Right lobe of liver (tissue), 6 donors: ENCODE measurements at regions not wholly inside any gene's neighbourhood (a gene's known extent, or its start where the extent isn't known, plus 50 kb on each side); places are given as distances from the start of the nearest gene placed in this dataset.

ENCODE experiments used
- ATAC-seq, 4 donors: fragments of 200-7000 bp; cut with Tn5 transposase; one replicate each; pipeline ENCODE4 v1.9.1; 2020; ENCODE audit warnings: mild to moderate bottlenecking in 4 of 4, moderate library complexity in 4 of 4
- DNase-seq, 3 donors: peaks; one replicate each; pipeline ENCODE4 v3.0.0-alpha.2; 2020
- H3K27ac ChIP-seq, 3 donors: fragments of 200-600 bp; one replicate each; pipeline ENCODE4 v1.8.0; 2022
- H3K27me3 ChIP-seq, 2 donors: fragments of 200-600 bp; one replicate each; pipeline ENCODE4 v1.8.0; 2022
- H3K36me3 ChIP-seq, 4 donors: fragments of 200-600 bp; sonication (generic) in 1 of 4; one replicate each; pipeline versions ENCODE4 v1.5.1 to v1.8.0; 2017 to 2022; ENCODE audit warnings: control low read depth in 1 of 4
- H3K4me1 ChIP-seq, 4 donors: fragments of 200-600 bp; sonication (generic) in 1 of 4; one replicate each; pipeline versions ENCODE4 v1.5.1 to v1.8.0; 2017 to 2022; ENCODE audit warnings: control low read depth in 1 of 4
- H3K4me3 ChIP-seq, 3 donors: fragments of 200-600 bp; one replicate each; pipeline ENCODE4 v1.8.0; 2022
- H3K9me3 ChIP-seq, 4 donors: fragments of 200-600 bp; sonication (generic) in 1 of 4; one replicate each; pipeline versions ENCODE4 v1.5.1 to v1.8.0; 2017 to 2022; ENCODE audit warnings: control low read depth in 1 of 4
- POLR2A ChIP-seq: fragments of 450-650 bp; IDR thresholded peaks from one replicate; pipeline ENCODE4 v1.6.1; 2017; ENCODE audit warnings: antibody characterized with exemption, mild to moderate bottlenecking
- WGBS: methylation state at CpG from one replicate; pipeline ENCODE4 v1.1.6; 2018; ENCODE audit warnings: low coverage, low lambda C conversion rate; ENCODE audit not compliant: insufficient coverage; ENCODE audit errors: missing lambda C conversion rate; 5-methylcytosine and 5-hydroxymethylcytosine counted together
- intact Hi-C, 2 donors: fragments of 100-400 bp; cut with DNase I; formaldehyde crosslinking; loops; one replicate each; pipeline versions ENCODE4 v1.11.2 to v1.14.1; 2022
- TF ChIP-seq, protein P1 (sequence below), 4 donors: fragments of 200-600 bp in 3 of 4; fragments of 450-650 bp in 1 of 4; IDR thresholded peaks; one replicate each; pipeline versions ENCODE4 v1.5.1 to v1.8.0; 2016 to 2022; ENCODE audit warnings: antibody characterized with exemption in 4 of 4, mild to moderate bottlenecking in 2 of 4
- donor health status: DM: no; HTN: yes; CAD: no.
- donor health status: DM: no; HTN: no; CAD: no.
- donor health status: DM: no; HTN: no; CAD: no.
- donor health status: DM: no; HTN: yes; CAD: no.
- donor health status: DM: no; HTN: yes; CAD: no.

DNA sequence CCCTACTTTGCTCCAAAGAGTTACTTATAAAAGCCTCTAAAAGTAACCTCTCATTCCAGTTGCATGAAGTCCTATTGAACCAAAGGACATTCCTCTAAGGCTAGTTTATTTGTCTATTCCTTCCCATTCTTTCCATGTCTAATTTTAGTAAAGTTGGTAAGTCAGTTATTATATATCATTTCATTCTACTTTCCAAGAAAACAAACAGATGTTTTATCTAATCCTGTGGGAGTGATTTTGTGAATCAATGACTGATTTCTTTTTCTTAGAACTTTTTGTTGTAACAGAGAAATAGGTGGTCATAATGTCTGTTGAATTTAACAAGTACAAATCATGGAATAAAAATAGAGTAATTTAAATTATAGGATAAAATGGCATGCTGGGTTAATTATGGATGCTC lies 286.3 kb downstream of the FSIP2 start:
- Histone ChIP-seq H3K9me3 (no peaks in the 10 kb centered on the region), H3K36me3 (no peaks in the 10 kb centered on the region), H3K4me1 (no peaks in the 10 kb centered on the region), H3K4me3 (no peak overlapping the region), H3K27ac (no peak overlapping the region), H3K27me3 (no peaks in the 10 kb centered on the region)
- TF ChIP-seq POLR2A = no peak
- TF ChIP-seq, protein P1, sequence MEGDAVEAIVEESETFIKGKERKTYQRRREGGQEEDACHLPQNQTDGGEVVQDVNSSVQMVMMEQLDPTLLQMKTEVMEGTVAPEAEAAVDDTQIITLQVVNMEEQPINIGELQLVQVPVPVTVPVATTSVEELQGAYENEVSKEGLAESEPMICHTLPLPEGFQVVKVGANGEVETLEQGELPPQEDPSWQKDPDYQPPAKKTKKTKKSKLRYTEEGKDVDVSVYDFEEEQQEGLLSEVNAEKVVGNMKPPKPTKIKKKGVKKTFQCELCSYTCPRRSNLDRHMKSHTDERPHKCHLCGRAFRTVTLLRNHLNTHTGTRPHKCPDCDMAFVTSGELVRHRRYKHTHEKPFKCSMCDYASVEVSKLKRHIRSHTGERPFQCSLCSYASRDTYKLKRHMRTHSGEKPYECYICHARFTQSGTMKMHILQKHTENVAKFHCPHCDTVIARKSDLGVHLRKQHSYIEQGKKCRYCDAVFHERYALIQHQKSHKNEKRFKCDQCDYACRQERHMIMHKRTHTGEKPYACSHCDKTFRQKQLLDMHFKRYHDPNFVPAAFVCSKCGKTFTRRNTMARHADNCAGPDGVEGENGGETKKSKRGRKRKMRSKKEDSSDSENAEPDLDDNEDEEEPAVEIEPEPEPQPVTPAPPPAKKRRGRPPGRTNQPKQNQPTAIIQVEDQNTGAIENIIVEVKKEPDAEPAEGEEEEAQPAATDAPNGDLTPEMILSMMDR (IDR thresholded peaks at IDR 0.05) = no peak
- intact Hi-C loops = no loop called here
- DNase-seq = no peak
- ATAC-seq = no peak

DNA sequence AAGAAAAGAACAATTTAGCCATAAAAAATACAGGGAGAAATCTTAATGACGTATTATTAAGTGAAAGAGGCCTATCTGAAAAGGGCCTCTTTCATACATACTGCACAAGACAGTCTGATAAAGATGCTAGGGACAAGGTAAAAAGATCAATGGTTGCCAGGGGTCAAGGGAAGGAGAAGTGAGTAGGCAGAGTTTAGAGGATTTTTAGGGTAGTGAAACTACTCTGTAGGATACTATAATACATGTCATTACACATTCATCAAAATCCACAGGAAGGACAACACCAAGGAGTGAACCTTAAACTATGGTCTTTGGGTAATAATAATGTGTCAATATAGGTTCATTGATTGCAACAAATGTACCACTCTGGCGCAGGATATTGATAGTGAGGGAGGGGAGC lies 289.3 kb downstream of the FSIP2 start:
- intact Hi-C loops = no loop called here
- no peaks in the 10 kb centered on the region for H3K36me3 ChIP-seq
- ATAC-seq (no peak), DNase-seq (no peak)
- H3K27me3 ChIP-seq = no peaks in the 10 kb centered on the region
- no peaks in the 10 kb centered on the region for H3K9me3 ChIP-seq
- no peak overlapping the region for H3K4me3 ChIP-seq
- H3K4me1 ChIP-seq = no peaks in the 10 kb centered on the region
- H3K27ac ChIP-seq = no peak overlapping the region
- WGBS = 91% methylated on average over 2 of the region's 2 CpGs
- TF ChIP-seq, protein P1 (IDR thresholded peaks at IDR 0.05) = no peak
- TF ChIP-seq POLR2A = no peak

DNA sequence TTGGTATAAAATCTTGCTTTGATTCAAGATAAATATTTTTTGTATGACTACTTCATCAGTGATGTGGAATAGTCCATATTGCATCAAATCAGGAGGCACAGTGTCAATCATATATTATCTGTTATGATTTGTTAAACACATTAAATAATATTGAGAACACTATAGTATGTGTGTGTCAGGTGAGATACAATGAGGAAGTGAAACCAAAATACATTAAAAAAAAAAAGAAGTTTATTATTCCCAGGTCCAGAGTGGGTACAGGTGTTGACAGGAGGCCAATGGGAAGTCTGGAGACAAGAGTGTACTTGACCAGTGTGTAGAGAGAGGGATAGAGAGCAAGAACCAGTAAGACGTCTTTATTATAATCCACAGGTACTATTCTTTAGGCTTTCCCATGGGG lies 292.6 kb downstream of the FSIP2 start:
- no peak for TF ChIP-seq POLR2A
- TF ChIP-seq, protein P1 (IDR thresholded peaks at IDR 0.05) = no peak
- H3K36me3 ChIP-seq = no peaks in the 10 kb centered on the region
- no peaks in the 10 kb centered on the region for H3K9me3 ChIP-seq
- DNase-seq (no peak), ATAC-seq (no peak)
- no peaks in the 10 kb centered on the region for H3K4me1 ChIP-seq
- WGBS = 78% methylated on average over 1 of the region's 1 CpG
- H3K27ac ChIP-seq = no peak overlapping the region
- H3K4me3 ChIP-seq = no peak overlapping the region
- H3K27me3 ChIP-seq = no peaks in the 10 kb centered on the region
- intact Hi-C loops = no loop called here

DNA sequence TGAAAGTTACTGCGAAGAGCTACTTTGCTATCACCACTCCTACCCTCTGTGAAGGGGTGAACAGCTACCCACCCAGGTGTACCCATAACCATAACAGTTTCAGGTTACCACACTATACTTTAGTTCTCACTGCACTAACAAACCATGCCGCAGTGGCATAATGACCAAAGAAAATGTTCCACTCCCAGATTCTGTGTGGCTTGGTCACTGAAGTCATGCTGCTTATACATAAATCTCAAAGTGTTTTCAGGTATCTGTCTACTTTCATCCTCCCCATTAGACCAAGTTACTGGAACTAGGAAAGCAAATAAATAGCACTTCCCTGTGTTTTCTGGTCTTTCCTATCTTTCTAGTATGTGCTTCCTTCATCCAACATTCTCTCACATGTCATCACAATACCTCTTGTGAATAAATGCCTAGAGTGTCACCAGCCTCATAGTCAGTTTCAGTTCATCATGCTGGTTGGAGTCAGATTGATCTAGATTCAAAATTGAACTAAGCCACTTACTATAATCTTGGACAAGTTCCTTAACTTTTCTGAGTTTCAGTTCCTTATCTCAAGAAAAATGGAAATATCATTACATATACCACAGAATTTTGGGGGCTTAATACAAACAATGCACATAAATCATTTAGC lies 293.6 kb downstream of the FSIP2 start:
- Histone ChIP-seq H3K9me3 (no peaks in the 10 kb centered on the region), H3K27me3 (no peaks in the 10 kb centered on the region), H3K36me3 (no peaks in the 10 kb centered on the region), H3K4me1 (no peaks in the 10 kb centered on the region), H3K27ac (no peak overlapping the region), H3K4me3 (no peak overlapping the region)
- ATAC-seq = peak in 2 of 4 donors; percentile 45 to 67
- intact Hi-C loops = no loop called here
- 79% methylated on average over 2 of the region's 2 CpGs for WGBS
- TF ChIP-seq POLR2A = no peak
- TF ChIP-seq, protein P1 (IDR thresholded peaks at IDR 0.05) = no peak
- no peak for DNase-seq

DNA sequence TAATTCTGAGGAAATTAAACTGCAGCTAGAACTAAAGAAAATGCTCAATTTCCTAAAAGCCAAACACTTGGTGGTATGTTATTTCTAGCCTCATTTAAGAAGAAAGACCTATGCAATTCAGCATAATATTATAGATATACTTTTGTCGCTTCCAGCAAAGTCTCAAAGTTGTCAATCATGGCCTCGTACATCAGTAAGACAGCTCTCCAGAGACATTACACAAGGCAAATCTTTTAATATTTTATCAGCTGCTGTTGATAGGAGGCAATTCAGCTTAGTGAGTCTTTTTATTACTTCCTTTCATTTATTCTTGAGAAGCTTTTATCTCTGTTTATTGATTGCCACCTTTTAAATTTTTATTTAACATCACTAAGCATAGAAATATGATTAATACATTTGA lies 294.3 kb downstream of the FSIP2 start:
- ATAC-seq = no peak
- WGBS = 92% methylated on average over 2 of the region's 2 CpGs
- no peaks in the 10 kb centered on the region for H3K4me1 ChIP-seq

More for the DNA sequence above, 294.3 kb downstream of the FSIP2 start:
- H3K27ac ChIP-seq = no peak overlapping the region
- no peaks in the 10 kb centered on the region for H3K36me3 ChIP-seq
- intact Hi-C loops = no loop called here
- DNase-seq = no peak
- TF ChIP-seq, protein P1 (IDR thresholded peaks at IDR 0.05) = no peak
- TF ChIP-seq POLR2A = no peak
- no peaks in the 10 kb centered on the region for H3K9me3 ChIP-seq
- H3K4me3 ChIP-seq = no peak overlapping the region
- no peaks in the 10 kb centered on the region for H3K27me3 ChIP-seq
